Retinal pigment epithelial cell (primary cell): ENCODE measurements at regions not wholly inside any gene's neighbourhood (a gene's known extent, or its start where the extent isn't known, plus 50 kb on each side); places are given as distances from the start of the nearest gene placed in this dataset.

Experiments used
- DNase-seq: peaks from one replicate; pipeline ENCODE4 v3.0.0-alpha.2; 2010; ENCODE audit warnings: low read depth
- H3K4me3 ChIP-seq: 2 replicates; pipeline ENCODE4 v1.5.1; 2011; ENCODE audit warnings: mild to moderate bottlenecking, low read length, control low read depth, moderate library complexity
- CTCF ChIP-seq: conservative IDR thresholded peaks from 2 replicates; pipeline ENCODE4 v1.5.1; 2011; ENCODE audit warnings: low read depth, low read length, control low read depth, inconsistent platforms

DNA sequence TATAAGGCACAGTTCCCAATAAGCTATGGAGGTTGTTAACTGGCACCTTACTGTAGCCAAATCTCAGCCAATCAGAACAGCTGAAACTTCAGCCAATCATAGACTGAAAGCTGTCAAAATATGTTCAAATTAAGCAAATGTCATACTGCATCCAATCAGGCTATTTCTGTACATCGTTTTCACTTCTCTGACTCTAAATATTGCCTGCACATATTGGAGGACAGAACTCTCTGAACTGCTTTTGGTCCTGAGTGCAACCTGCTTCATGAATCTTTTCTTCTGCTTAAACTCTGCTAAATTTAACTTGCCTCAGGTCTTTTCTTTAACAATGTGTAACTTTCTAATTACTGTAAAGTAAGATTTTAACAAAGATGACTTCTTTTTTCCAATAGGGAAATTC lies 1198.9 kb upstream of the PCDH7 start:
- DNase-seq: no peak
- no peak for TF ChIP-seq CTCF
- H3K4me3 ChIP-seq: no peak overlapping the region

DNA sequence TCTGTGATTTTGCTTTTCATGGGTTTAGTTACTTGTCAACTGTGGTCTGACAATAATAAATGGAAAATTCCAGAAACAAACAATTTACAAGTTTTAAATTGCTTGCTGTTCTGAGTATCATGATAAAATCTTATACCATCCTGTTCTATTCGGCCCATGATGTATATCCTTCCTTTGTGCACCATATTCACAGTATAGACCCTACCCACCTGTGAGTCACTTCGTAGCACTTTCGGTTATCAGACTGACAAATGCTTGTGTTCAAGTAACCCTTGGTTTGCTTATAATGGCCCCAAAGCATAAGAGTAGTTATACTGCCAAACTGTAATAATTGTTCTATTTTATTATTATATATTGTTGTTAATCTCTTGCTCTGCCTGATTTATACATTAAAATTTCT lies 1183.4 kb upstream of the PCDH7 start:
- no peak for TF ChIP-seq CTCF
- no peak for DNase-seq
- H3K4me3 ChIP-seq: no peak overlapping the region

- no peak for TF ChIP-seq CTCF
- H3K4me3 ChIP-seq: no peak overlapping the region
- no peak for DNase-seq
These were observed 1181.1 kb upstream of the PCDH7 start for GRCh38 chr4:29538889-29539646.

GRCh38 chr4:29540439-29541102 lies 1179.6 kb upstream of the PCDH7 start:
- no peak for TF ChIP-seq CTCF
- H3K4me3 ChIP-seq: no peak overlapping the region
- no peak for DNase-seq

DNA sequence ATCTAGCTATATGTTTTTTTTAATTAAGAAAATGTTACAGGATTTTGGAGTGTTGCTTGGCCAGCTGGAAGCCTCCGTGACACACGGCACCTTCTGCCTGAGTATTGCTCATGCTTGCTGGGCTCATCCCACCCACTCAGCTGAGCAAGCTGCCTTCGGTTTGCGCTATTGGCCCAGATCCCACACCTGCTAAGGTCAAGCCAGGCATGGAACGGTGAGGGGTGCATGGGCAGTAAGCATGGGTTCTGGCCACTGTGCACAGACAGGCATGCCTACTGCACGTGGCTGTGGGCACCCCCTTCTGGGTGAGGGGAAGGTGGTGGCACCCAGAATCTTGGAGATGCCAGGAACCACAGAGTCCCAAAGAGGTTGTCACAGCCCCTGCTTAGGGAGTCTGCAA lies 1178.4 kb upstream of the PCDH7 start:
- no peak for TF ChIP-seq CTCF

DNA sequence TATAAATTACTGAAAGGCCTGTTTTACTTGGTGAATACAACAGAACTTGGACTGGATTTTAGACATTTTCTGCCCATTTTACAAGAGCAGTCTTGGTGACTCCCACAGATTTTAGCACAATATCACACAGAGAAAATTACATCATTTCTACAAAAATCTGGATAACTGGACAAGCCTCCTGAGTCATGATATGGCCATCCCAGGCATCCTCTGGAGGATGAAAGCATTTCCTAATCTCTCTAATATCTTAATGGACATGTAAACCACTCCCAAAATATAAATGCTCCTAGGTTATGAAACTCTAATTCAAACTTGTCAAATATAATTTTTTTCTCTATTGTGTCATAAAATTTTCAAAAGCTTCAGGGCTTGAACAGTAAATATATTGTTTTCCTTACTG lies 1170.8 kb upstream of the PCDH7 start:
- no peak for DNase-seq
- TF ChIP-seq CTCF: no peak
- H3K4me3 ChIP-seq: no peak overlapping the region

More for the DNA sequence above, 1178.4 kb upstream of the PCDH7 start:
- H3K4me3 ChIP-seq: no peak overlapping the region
- no peak for DNase-seq

GRCh38 chr4:29551821-29552220 lies 1168.3 kb upstream of the PCDH7 start:
- H3K4me3 ChIP-seq: no peak overlapping the region
- TF ChIP-seq CTCF: no peak
- no peak for DNase-seq
